GM23338 (cell line): ENCODE measurements at regions not wholly inside any gene's neighbourhood (a gene's known extent, or its start where the extent isn't known, plus 50 kb on each side); places are given as distances from the start of the nearest gene placed in this dataset.

ENCODE experiments used
- ATAC-seq: fragments of 200-7000 bp; cut with Tn5 transposase; 3 replicates; pipeline ENCODE4 v1.9.1; 2020
- DNase-seq: peaks from one replicate; pipeline ENCODE4 v3.0.0-alpha.2; 2015; ENCODE audit warnings: low spot score
- H2AFZ ChIP-seq: fragments of 200-600 bp; sonication (generic); 2 replicates; pipeline ENCODE4 v1.8.0; 2016; ENCODE audit warnings: antibody characterized with exemption, mild to moderate bottlenecking, moderate library complexity
- H3F3A ChIP-seq: fragments of 200-600 bp; sonication (generic); replicated peaks from 2 replicates; pipeline ENCODE4 v1.8.0; 2017; ENCODE audit warnings: antibody characterized with exemption, mixed run types, low read depth
- H3K27ac ChIP-seq: fragments of 200-600 bp; sonication (generic); 2 replicates; pipeline ENCODE4 v1.6.1; 2016; ENCODE audit warnings: low read depth
- H3K27me3 ChIP-seq: fragments of 200-600 bp; sonication (generic); 2 replicates; pipeline ENCODE4 v1.8.0; 2016; ENCODE audit warnings: mild to moderate bottlenecking, mixed run types, moderate library complexity; ENCODE audit not compliant: insufficient read depth
- H3K36me3 ChIP-seq: fragments of 200-600 bp; sonication (generic); 2 replicates; pipeline ENCODE4 v1.8.0; 2016; ENCODE audit warnings: mild to moderate bottlenecking; ENCODE audit not compliant: insufficient read depth
- H3K4me1 ChIP-seq: fragments of 200-600 bp; sonication (generic); 2 replicates; pipeline ENCODE4 v1.8.0; 2016; ENCODE audit warnings: mild to moderate bottlenecking, moderate library complexity; ENCODE audit not compliant: insufficient read depth
- H3K4me2 ChIP-seq: fragments of 200-600 bp; sonication (generic); 2 replicates; pipeline ENCODE4 v1.7.1; 2017; ENCODE audit warnings: mixed run types
- H3K4me3 ChIP-seq: fragments of 200-600 bp; sonication (generic); 2 replicates; pipeline ENCODE4 v1.6.1; 2016; ENCODE audit warnings: mixed run types
- H3K79me2 ChIP-seq: fragments of 200-600 bp; sonication (generic); replicated peaks from 2 replicates; pipeline ENCODE4 v1.8.0; 2017; ENCODE audit warnings: mild to moderate bottlenecking; ENCODE audit not compliant: insufficient read depth
- H3K9me2 ChIP-seq: fragments of 200-600 bp; sonication (generic); 2 replicates; pipeline ENCODE4 v1.8.0; 2017; ENCODE audit not compliant: insufficient read depth
- H4K20me1 ChIP-seq: fragments of 200-600 bp; sonication (generic); replicated peaks from 2 replicates; pipeline ENCODE4 v1.8.0; 2017; ENCODE audit warnings: mild to moderate bottlenecking; ENCODE audit not compliant: insufficient read depth
- H3K27ac Mint-ChIP-seq: 2 replicates; pipeline ENCODE4 v1.8.0; 2020; ENCODE audit warnings: inconsistent platforms, mild to moderate bottlenecking, moderate library complexity, mixed read lengths
- H3K27me3 Mint-ChIP-seq: 3 replicates; pipeline ENCODE4 v1.8.0; 2022; ENCODE audit warnings: low read depth, mild to moderate bottlenecking, moderate library complexity, mixed read lengths, inconsistent platforms; ENCODE audit not compliant: insufficient read depth, poor library complexity
- H3K36me3 Mint-ChIP-seq: 3 replicates; pipeline ENCODE4 v1.8.0; 2021; ENCODE audit warnings: low read depth, mild to moderate bottlenecking, inconsistent platforms, moderate library complexity, mixed read lengths
- H3K4me1 Mint-ChIP-seq: 3 replicates; pipeline ENCODE4 v1.8.0; 2020; ENCODE audit warnings: mild to moderate bottlenecking, inconsistent platforms, mixed read lengths
- H3K4me3 Mint-ChIP-seq: 3 replicates; pipeline ENCODE4 v1.8.0; 2021; ENCODE audit warnings: moderate library complexity, mild to moderate bottlenecking, inconsistent platforms, mixed read lengths
- H3K9me3 Mint-ChIP-seq: 3 replicates; pipeline ENCODE4 v1.8.0; 2020; ENCODE audit warnings: moderate library complexity, mild to moderate bottlenecking, inconsistent platforms, mixed read lengths
- CREB1 ChIP-seq: fragments of 250-450 bp; sonication (Bioruptor Pico); IDR thresholded peaks from 2 replicates; pipeline ENCODE4 v1.5.0; 2020; ENCODE audit warnings: low read depth, mild to moderate bottlenecking, moderate library complexity
- CTCF ChIP-seq, 2 experiments: fragments of 200-600 bp in 1 of 2; sonication (generic) in 1 of 2; conservative IDR thresholded peaks; 2 replicates each; pipeline versions ENCODE4 v1.5.1 to v1.6.1; 2016 to 2017; ENCODE audit warnings: antibody characterized with exemption in 2 of 2, low read depth in 2 of 2, mild to moderate bottlenecking in 2 of 2, moderate library complexity in 1 of 2
- ETS1 ChIP-seq: IDR thresholded peaks from 2 replicates; pipeline ENCODE4 v1.6.1; 2016; ENCODE audit warnings: antibody characterized with exemption
- JUNB ChIP-seq: IDR thresholded peaks from one replicate; pipeline ENCODE4 v1.6.1; 2016; ENCODE audit warnings: antibody characterized with exemption; ENCODE audit not compliant: unreplicated experiment
- NANOG ChIP-seq: IDR thresholded peaks from 2 replicates; pipeline ENCODE4 v1.6.1; 2016; ENCODE audit warnings: antibody characterized with exemption, borderline replicate concordance
- POLR2AphosphoS5 ChIP-seq: IDR thresholded peaks from 2 replicates; pipeline ENCODE4 v1.6.1; 2016; ENCODE audit warnings: antibody characterized with exemption, low read depth
- REST ChIP-seq: IDR thresholded peaks from one replicate; pipeline ENCODE4 v1.6.1; 2018; ENCODE audit warnings: antibody characterized with exemption; ENCODE audit not compliant: unreplicated experiment
- ZNF114 ChIP-seq: fragments of 250-450 bp; sonication (Bioruptor Pico); IDR thresholded peaks from 2 replicates; pipeline ENCODE4 v1.5.0; 2020; ENCODE audit warnings: mild to moderate bottlenecking, moderate library complexity
- ZNF331 ChIP-seq: fragments of 250-450 bp; sonication (Bioruptor Pico); IDR thresholded peaks from 2 replicates; pipeline ENCODE4 v1.5.0; 2020; ENCODE audit warnings: low read depth, mild to moderate bottlenecking, moderate library complexity

- TF ChIP-seq REST (no peak), POLR2AphosphoS5 (no peak), JUNB (no peak), CTCF (conservative IDR thresholded peaks at IDR 0.05; ENCODE audit: low read depth in 2 of 2) (no peak)
These were observed 220.5 kb downstream of the TM9SF2 start (continued) for GRCh38 chr13:99721606-99722337.

- no peak overlapping the region for H3K4me3 ChIP-seq
- H3K4me2 ChIP-seq, result 0 out of 2 replicates have a peak overlapping the region, but pooled peaks have one; percentile 20
- no peak overlapping the region for H2AFZ ChIP-seq
- no peaks in the 10 kb centered on the region for H3K27me3 ChIP-seq
- peak; percentile 76 for ATAC-seq
- peaks cover 31% of the 10 kb centered on the region for H3K4me1 ChIP-seq
- DNase-seq, result peak; percentile 88
- no peaks in the 10 kb centered on the region for H4K20me1 ChIP-seq
- H3K9me2 ChIP-seq, result no peaks in the 10 kb centered on the region
- H3K27ac Mint-ChIP-seq, result peak overlapping the region; percentile 92
- peak overlapping the region; percentile 90 for H3K27ac ChIP-seq
- peaks cover 40% of the 10 kb centered on the region for H3K4me1 Mint-ChIP-seq
- peaks cover 6% of the 10 kb centered on the region; the same call in 1 of the 2 replicates for H3F3A ChIP-seq
- H3K9me3 Mint-ChIP-seq, result no peaks in the 10 kb centered on the region; the same call in 2 of the 3 replicates
- H3K36me3 Mint-ChIP-seq, result peaks cover 3% of the 10 kb centered on the region; the same call in 1 of the 3 replicates
- H3K4me3 Mint-ChIP-seq, result 0 out of 3 replicates have a peak overlapping the region, but pooled peaks have one; percentile 9
- H3K36me3 ChIP-seq, result no peaks in the 10 kb centered on the region
- peaks cover 10% of the 10 kb centered on the region for H3K27me3 Mint-ChIP-seq
- H3K79me2 ChIP-seq, result no peaks in the 10 kb centered on the region
- no peak for TF ChIP-seq ZNF114 (CRISPR knock-in tag)
- TF ChIP-seq CREB1, result no peak
- TF ChIP-seq CTCF (conservative IDR thresholded peaks at IDR 0.05; ENCODE audit: low read depth in 2 of 2), result no peak
- TF ChIP-seq ZNF331 (CRISPR knock-in tag), result no peak
- TF ChIP-seq NANOG, result peak; percentile 76
- TF ChIP-seq POLR2AphosphoS5, result no peak; the same call in 1 of the 2 replicates
- peak; percentile 70; the same call in 1 of the 2 replicates for TF ChIP-seq ETS1
These were observed 216.8 kb downstream of the TM9SF2 start for GRCh38 chr13:99717959-99718674.
